Stimulated activated CD8-positive, alpha-beta memory T cell treated with anti-CD3 and anti-CD28 coated beads, Interleukin-4, amount 100 ng/mL, for 1 hour (primary cell): ENCODE measurements at regions not wholly inside any gene's neighbourhood (a gene's known extent, or its start where the extent isn't known, plus 50 kb on each side); places are given as distances from the start of the nearest gene placed in this dataset.

Source experiments
- DNase-seq, 2 donors: peaks; one replicate each; pipeline ENCODE4 v3.0.0-alpha.2; 2020; ENCODE audit warnings: low read depth in 2 of 2, low spot score in 1 of 2

DNA sequence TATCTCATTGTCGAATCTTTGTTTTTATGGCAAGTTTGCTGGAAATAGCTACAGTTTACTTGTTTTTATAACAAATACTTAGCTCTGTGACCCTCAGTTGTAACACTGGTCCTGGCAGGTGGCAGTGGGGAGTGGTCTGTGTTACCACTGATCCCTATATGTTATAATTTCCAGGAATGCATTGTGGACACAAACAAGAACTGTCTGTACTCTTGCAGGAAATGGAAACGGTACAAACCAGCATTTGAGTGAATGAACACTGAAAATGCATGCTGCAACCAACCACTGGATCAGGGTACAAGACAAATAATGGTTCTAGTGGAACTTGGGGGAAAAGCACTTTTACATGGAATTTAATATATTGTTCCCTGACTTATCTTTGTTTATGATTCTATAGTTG, 66.5 kb upstream of the PJA2 start:
- no peak for DNase-seq

DNA sequence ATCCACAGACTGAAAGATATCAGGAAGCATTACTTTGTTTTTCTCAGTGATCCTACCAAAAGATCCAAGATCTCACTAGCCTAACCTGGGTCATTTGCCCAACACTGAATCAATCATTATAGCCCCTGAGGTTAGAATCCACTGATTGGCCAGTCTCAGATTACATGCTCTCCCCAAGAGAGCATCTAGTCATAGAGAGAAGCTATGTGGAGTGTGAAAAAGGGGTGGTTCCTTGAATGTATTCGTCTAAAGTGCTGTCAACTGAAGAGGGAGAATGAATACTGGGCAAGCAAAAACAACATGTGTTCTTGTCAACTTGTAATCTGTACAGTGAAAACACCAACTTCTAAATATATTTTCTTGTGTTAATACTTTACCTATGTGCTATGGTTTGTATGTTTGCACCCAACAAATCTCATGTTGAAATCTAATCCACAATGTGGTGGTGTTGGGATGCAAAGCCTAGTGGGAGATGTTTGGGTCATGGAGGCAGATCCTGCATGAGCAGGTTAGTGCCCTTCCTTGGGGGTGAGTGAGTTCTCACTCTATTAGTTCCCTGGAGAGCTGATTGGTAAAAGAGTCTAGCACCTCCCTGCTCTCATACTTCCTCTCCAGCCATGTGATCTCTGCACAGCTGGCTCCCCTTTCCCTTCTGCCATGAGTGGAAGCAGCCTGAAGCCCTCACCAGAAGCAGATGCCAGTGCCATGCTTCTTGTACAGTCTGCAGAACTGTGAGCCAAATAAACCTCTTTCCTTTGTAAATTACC, 60.3 kb upstream of the PJA2 start:
- no peak for DNase-seq

DNA sequence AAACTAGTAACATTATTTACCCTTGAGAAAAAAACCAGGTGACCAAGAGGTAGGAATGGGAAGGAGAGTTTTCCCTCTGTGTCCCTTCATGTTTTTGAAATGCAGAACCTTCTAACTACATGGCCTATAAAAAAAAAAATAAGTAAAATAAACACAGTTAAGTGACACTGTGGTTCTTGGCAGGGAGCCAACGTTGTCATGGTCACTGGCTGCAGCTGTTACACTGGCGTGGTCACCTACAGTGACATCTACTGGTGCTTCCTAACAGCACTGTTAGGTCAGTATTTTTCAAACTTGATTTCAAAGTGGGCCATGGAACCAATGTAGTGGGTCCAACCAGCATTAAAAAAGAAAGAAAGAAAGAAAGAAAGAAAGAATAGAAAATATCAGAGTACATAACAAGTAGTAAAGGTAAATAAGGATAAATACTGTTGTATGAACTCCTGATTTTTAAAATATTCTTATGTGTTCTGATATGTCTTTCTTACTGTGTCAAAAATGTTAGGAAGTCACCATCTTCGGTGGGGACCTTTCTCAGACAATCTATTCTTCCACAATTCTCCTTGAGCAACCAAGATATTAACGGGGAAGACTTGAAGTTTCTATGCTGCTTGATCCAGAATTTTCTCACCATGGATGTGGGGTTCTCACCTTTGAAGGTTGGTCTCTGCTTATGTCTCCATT, 59.1 kb upstream of the PJA2 start:
- DNase-seq: peak; percentile 56 to 65

DNA sequence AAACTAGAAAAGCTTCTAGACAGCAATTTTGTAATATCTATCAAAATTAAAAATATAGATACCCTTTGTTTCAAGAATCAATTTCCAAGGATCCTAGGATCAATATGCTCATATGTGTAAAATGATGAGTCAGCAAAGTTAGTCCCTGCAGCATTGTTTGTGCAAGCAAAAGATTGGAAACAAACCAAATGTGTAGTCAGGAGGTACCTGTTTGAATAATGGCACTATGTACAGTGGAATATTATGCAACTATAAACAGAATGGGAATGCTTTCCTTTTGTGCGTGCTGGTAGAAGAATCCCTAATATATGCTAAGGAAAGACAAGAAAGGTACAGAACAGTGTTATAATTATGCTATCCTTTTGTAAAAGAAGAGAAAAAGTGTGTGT, 58.5 kb upstream of the PJA2 start:
- no peak for DNase-seq

DNA sequence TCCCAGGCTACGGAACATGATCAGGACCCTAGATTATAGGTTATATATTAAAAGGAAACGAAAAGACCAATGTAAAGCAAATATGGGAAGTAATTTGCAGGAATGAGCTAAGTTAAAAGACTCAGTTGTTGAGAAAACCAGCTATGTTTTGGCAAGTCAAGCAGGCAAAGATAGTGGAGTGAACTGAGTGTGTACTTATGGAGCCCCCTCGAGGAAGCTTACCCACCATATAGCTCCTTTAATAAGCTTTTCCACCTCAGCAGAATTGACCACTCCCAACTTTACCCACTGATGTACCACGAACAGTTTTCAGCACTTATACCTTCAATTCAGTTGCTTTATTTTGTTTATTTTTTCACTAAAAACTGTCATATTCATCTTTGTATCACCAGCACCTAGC, 57.3 kb upstream of the PJA2 start:
- no peak for DNase-seq
